Gastroesophageal sphincter (tissue), 4 donors: ENCODE measurements at regions not wholly inside any gene's neighbourhood (a gene's known extent, or its start where the extent isn't known, plus 50 kb on each side); places are given as distances from the start of the nearest gene placed in this dataset.

Experiments used
- ATAC-seq: fragments of 150-250 bp; one replicate; pipeline ENCODE4 v1.9.1; 2016; ENCODE audit warnings: mild to moderate bottlenecking, moderate library complexity
- H3K27ac ChIP-seq, 4 donors: fragments of 200-600 bp; sonication (generic) in 3 of 4; 1 replicate in 3 of 4; 2 replicates in 1 of 4; pipeline ENCODE4 v1.5.1; 2016 to 2019
- H3K27me3 ChIP-seq: fragments of 200-600 bp; sonication (generic); one replicate; pipeline ENCODE4 v1.5.1; 2019
- H3K36me3 ChIP-seq, 2 donors: fragments of 200-600 bp; sonication (generic); one replicate each; pipeline ENCODE4 v1.5.1; 2019; ENCODE audit warnings: control low read depth in 1 of 2
- H3K4me1 ChIP-seq, 3 donors: fragments of 200-600 bp; sonication (generic); 1 replicate in 2 of 3; 2 replicates in 1 of 3; pipeline ENCODE4 v1.5.1; 2016 to 2019; ENCODE audit warnings: control low read depth in 2 of 3
- H3K4me3 ChIP-seq, 2 donors: fragments of 200-600 bp; sonication (generic); one replicate each; pipeline ENCODE4 v1.5.1; 2019; ENCODE audit warnings: mild to moderate bottlenecking in 1 of 2, moderate library complexity in 1 of 2
- H3K9me3 ChIP-seq, 3 donors: fragments of 200-600 bp; sonication (generic); one replicate each; pipeline ENCODE4 v1.5.1; 2017 to 2019; ENCODE audit warnings: control low read depth in 2 of 3
- EP300 ChIP-seq: sonication (generic); formaldehyde crosslinking; IDR thresholded peaks from one replicate; pipeline ENCODE4 v1.6.1; 2017; ENCODE audit warnings: antibody characterized with exemption, mild to moderate bottlenecking
- POLR2A ChIP-seq, 2 donors: fragments of 450-650 bp; IDR thresholded peaks; one replicate each; pipeline ENCODE4 v1.6.1; 2017; ENCODE audit warnings: antibody characterized with exemption in 2 of 2, mild to moderate bottlenecking in 2 of 2, moderate library complexity in 1 of 2
- POLR2AphosphoS5 ChIP-seq: sonication (generic); formaldehyde crosslinking; IDR thresholded peaks from one replicate; pipeline ENCODE4 v1.6.1; 2017; ENCODE audit warnings: antibody characterized with exemption
- WGBS, 2 donors: methylation state at CpG; one replicate each; pipeline ENCODE4 v1.1.5; 2018; ENCODE audit warnings: low coverage in 1 of 2; 5-methylcytosine and 5-hydroxymethylcytosine counted together
- TF ChIP-seq, protein P1 (sequence below), 4 experiments: fragments of 200-600 bp in 2 of 4; fragments of 450-650 bp in 2 of 4; sonication (generic) in 1 of 4; IDR thresholded peaks; one replicate each; pipeline ENCODE4 v1.5.1; 2017 to 2019; ENCODE audit warnings: antibody characterized with exemption in 4 of 4, mild to moderate bottlenecking in 2 of 4, moderate library complexity in 2 of 4

DNA sequence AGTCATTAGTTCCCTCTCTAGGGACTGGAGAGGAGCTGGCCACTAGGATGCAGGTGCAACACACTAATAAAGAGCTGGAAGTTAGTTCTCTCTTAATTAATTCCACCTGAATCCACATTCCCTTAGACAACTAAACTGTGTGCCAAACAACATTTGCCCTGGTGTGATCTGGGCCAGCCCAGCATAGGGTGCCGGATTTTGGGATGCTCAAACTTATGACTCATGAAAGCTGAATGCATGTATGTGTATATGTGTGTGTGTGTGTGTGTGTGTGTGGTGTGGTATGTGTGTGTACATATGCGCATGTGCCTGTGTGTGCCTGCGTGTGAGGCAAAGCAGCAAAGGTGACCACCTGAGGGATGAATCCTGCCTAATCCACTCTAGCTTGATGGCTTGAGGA is 110.7 kb downstream of the EHF start:
- Histone ChIP-seq H3K27ac (no peak overlapping the region), H3K36me3 (no peaks in the 10 kb centered on the region), H3K4me3 (no peak overlapping the region), H3K27me3 (no peaks in the 10 kb centered on the region), H3K4me1 (no peaks in the 10 kb centered on the region), H3K9me3 (no peaks in the 10 kb centered on the region)
- WGBS, 2 donors = 86% methylated on average over 2 of the region's 3 CpGs; no CpG with 5 or more reads in 1 of the 2 donors
- no peak for ATAC-seq
- TF ChIP-seq POLR2AphosphoS5 (no peak), EP300 (no peak)

DNA sequence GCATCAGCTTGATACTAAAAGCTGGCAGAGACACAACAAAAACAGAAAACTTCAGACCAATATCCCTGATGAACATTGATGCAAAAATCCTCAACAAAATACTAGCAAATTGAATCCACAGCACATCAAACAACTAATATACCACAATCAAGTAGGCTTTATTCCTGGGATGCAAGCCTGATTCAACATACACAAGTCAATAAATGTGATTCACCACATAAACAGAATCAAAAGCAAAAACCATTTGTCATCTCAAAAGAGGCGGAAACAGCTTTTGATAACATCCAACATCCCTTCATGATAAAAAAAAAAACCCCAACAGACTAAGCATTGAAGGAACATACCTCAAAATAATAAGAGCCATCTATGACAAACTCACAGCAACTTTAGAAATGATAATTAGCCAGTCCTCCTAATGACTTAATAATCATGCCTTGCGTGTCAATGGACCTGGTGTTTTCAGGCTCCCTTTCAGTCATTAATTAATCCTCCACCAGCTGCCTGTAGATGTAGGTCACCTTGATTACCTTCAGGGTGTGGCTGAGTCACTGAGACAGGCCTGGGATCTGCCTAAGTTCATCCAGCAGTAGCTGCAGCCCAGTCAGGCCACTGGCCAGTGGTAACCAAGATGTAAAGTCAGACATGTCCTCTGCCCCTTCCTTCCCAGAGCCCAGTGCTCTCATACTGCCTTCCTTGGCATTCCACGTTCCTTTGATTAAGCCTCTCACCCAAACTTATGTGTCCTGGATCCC is 109.8 kb downstream of the EHF start:
- no peaks in the 10 kb centered on the region for H3K36me3 ChIP-seq
- no peak overlapping the region for H3K4me3 ChIP-seq
- no peak for TF ChIP-seq POLR2A (IDR thresholded peaks at IDR 0.05)
- TF ChIP-seq, protein P1, sequence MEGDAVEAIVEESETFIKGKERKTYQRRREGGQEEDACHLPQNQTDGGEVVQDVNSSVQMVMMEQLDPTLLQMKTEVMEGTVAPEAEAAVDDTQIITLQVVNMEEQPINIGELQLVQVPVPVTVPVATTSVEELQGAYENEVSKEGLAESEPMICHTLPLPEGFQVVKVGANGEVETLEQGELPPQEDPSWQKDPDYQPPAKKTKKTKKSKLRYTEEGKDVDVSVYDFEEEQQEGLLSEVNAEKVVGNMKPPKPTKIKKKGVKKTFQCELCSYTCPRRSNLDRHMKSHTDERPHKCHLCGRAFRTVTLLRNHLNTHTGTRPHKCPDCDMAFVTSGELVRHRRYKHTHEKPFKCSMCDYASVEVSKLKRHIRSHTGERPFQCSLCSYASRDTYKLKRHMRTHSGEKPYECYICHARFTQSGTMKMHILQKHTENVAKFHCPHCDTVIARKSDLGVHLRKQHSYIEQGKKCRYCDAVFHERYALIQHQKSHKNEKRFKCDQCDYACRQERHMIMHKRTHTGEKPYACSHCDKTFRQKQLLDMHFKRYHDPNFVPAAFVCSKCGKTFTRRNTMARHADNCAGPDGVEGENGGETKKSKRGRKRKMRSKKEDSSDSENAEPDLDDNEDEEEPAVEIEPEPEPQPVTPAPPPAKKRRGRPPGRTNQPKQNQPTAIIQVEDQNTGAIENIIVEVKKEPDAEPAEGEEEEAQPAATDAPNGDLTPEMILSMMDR (IDR thresholded peaks at IDR 0.05) = no peak
- no peak for TF ChIP-seq POLR2AphosphoS5
- TF ChIP-seq EP300 = no peak
- no peaks in the 10 kb centered on the region for H3K9me3 ChIP-seq
- no peaks in the 10 kb centered on the region for H3K27me3 ChIP-seq
- no peaks in the 10 kb centered on the region for H3K4me1 ChIP-seq
- 62 to 95% methylated on average over 2 to 3 of the region's 3 CpGs for WGBS, 2 donors
- no peak for ATAC-seq
- H3K27ac ChIP-seq = no peak overlapping the region

DNA sequence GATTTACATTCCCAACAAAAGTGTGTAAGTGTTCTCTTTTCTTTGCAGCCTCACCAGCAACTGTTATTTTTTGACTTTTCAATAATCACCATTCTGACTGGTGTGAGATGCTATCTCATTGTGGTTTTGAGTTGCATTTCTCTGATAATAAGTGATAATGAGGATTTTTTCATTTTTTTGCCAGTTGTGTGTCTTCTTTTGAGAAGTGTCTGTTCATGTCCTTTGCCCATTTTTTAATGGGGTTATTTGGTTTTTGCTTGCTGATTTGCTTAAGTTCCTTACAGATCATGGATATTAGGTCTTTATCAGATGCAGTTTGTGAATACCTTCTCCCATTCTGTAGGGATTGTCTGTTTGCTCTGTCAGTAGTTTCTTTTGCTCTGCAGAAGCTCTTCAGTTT is 107.7 kb downstream of the EHF start:
- no peak for TF ChIP-seq EP300
- TF ChIP-seq POLR2AphosphoS5 = no peak
- no peak for TF ChIP-seq POLR2A (IDR thresholded peaks at IDR 0.05)
- TF ChIP-seq, protein P1 (IDR thresholded peaks at IDR 0.05) = no peak
- Histone ChIP-seq H3K4me3 (no peak overlapping the region), H3K9me3 (peaks cover 0 to 5% (median 0%) of the 10 kb centered on the region in 3 donors), H3K27ac (no peak overlapping the region), H3K27me3 (no peaks in the 10 kb centered on the region), H3K36me3 (no peaks in the 10 kb centered on the region), H3K4me1 (no peaks in the 10 kb centered on the region)
- no peak for ATAC-seq

DNA sequence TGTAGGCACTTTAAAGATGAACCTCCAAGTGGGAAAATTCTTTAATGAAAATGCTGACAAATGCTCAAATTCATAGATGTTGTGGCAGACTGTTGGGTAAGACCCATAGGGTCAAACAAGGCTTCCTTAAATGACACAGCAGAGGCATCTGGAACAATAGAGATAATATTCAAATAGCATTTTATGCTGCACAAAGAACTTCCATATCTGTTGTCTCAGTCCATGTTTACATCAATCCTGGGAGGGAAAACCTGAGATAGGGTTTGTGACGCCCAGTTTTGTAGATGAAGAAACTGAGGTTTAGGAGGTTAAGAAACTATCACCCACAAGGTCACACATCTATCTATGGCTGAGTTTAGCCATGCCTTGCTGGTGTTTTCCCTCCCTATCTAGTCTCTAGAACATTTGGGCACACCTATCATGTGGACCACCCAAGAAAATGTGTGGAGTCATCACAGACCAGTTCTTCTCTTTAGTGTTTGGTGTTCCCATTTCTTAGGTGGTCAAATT is 106.4 kb downstream of the EHF start:
- H3K27me3 ChIP-seq = no peaks in the 10 kb centered on the region
- H3K4me1 ChIP-seq = no peaks in the 10 kb centered on the region
- ATAC-seq = no peak
- WGBS, 2 donors = 67% methylated on average over 1 of the region's 1 CpG
- no peak overlapping the region for H3K4me3 ChIP-seq
- H3K36me3 ChIP-seq = no peaks in the 10 kb centered on the region
- H3K27ac ChIP-seq = no peak overlapping the region
- no peak for TF ChIP-seq EP300
- TF ChIP-seq, protein P1 (IDR thresholded peaks at IDR 0.05) = no peak
- no peak for TF ChIP-seq POLR2AphosphoS5
- no peak for TF ChIP-seq POLR2A (IDR thresholded peaks at IDR 0.05)
- peaks cover 0 to 5% (median 0%) of the 10 kb centered on the region in 3 donors for H3K9me3 ChIP-seq

DNA sequence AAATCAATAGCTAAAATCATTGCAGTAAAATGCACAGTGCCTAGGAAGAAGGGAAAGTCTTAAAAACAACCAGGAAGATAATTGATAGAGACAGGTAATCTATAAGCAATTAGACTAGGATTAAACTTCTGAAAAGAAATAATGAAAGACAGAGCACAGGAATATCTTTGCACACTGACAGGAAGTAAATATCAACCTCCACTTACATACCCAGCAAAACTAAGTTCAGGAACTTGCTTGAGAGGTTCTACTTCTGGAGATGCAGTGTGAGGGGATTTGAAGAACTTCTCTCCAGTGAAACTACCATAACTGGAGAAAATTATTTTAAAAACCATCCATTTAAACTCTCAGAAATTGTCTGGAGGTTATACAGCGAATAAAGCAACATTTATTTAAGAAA is 104.1 kb downstream of the EHF start:
- Histone ChIP-seq H3K27ac (no peak overlapping the region), H3K36me3 (no peaks in the 10 kb centered on the region)
- 89 to 90% methylated on average over 1 of the region's 1 CpG for WGBS, 2 donors

More for the DNA sequence above, 104.1 kb downstream of the EHF start:
- Histone ChIP-seq H3K4me3 (no peak overlapping the region), H3K27me3 (no peaks in the 10 kb centered on the region), H3K9me3 (peaks cover 0 to 5% (median 0%) of the 10 kb centered on the region in 3 donors), H3K4me1 (no peaks in the 10 kb centered on the region)
- TF ChIP-seq POLR2AphosphoS5 (no peak), POLR2A (IDR thresholded peaks at IDR 0.05) (no peak), EP300 (no peak)
- TF ChIP-seq, protein P1 (IDR thresholded peaks at IDR 0.05) = no peak
- ATAC-seq = no peak
